NCI-H526 (cell line): ENCODE measurements at regions not wholly inside any gene's neighbourhood (a gene's known extent, or its start where the extent isn't known, plus 50 kb on each side); places are given as distances from the start of the nearest gene placed in this dataset.
"Not testable (repeated sequence)": the region's sequence is repeated elsewhere in the genome, so short reads cannot be mapped to it uniquely, and the experiment has no call there.

ENCODE experiments used
- DNase-seq, 2 experiments: peaks; one replicate each; lab custom pipeline; 2025; lab: John Stamatoyannopoulos, UW

DNA sequence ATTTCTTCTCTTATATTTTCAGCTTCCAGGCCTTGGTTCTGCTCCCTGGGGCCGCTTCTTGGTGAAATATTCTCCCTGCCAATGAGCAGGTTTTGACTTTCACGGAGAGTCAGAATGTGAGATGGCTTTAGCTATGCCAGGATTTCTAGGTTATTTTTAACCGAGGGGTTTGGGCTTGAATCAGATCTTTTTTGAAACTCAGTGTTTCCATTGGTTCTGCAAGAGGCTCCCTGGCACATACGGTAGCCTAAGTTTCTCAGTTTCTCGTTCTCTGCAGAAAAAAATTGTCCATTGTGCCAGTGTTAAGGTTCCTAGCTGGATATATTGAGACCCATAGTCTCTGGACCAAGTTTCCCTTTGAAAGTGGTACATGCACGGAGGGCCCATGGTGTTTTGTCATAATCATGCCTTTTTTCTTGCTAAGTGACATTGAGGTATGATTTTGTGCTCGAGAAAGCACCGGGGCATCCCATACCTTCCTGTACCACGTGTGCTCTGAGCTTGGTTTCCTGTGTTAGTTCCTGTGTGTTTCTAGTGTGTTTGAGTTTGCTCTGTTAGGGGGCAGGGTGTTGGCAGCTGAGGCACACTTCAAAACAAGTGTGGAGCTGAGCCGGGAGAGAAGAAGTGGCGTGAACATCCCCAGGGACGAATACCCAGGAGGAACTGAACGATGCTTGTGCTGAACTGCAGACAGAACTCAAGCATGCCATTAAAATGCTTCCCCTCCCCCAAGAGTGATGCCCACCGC, 127.2 kb downstream of the HS3ST3B1 start:
- DNase-seq, result no peak

DNA sequence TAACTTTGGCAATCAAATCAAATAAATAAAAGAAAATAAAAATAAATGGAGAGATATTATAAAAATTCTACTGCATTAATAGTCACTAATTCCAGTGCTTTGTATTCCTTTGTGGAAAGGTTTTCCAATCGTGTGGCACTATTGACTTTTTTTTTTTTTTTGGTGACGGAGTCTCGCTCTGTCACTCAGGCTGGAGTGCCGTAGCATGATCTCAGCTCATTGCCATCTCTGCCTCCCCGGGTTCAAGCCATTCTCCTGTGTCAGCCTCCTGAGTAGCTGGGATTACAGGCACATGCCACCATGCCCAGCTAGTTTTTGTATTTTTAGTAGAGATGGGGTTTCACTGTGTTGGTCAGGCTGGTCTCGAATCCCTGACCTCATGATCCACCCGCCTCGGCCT, 122.3 kb downstream of the HS3ST3B1 start:
- not testable (repeated sequence) for DNase-seq

- no peak for DNase-seq
Observed at GRCh38 chr17:14417336-14417735, 116.5 kb downstream of the HS3ST3B1 start.

DNA sequence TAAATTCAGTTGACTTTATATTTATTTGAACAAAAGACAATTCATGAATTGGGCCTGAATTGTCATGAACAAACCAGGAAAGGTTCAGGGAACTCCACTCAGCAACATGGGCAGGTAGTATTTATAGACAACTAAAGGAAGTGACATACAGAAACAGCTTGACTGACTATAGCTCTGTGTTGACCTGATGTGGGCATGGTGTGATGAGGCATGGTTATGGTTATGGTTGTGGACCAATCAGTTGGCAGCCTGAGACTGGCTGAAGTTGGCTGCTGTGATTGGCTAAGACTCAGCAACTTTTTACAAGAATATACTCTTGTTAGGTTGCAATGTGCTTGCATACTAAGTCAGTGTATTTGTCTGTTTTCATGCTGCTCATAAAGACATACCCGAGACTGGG, 108.4 kb downstream of the HS3ST3B1 start:
- no peak for DNase-seq

GRCh38 chr17:14407541-14407940, 106.7 kb downstream of the HS3ST3B1 start:
- DNase-seq, result no peak

DNA sequence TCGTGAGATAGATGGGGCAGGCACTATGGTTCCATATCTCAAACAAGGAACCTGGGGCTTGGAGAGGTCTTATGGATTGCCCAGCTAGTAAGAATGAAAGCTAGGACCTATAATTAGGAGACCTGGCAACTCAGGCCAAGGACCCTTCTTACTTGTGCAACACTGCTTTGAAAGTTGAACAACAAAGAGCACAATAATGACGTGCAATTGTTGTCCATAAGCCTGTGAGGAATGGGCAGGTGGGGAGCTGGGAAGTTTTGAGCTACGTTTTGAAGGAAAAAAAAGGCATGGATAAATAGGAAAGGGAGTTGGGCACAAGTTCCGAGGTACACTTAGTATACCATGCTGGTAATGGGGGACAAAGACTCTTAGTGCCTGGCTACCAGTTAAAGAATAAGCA, 104.3 kb downstream of the HS3ST3B1 start:
- DNase-seq, result no peak
